Cardiac fibroblast (primary cell): ENCODE measurements at regions not wholly inside any gene's neighbourhood (a gene's known extent, or its start where the extent isn't known, plus 50 kb on each side); places are given as distances from the start of the nearest gene placed in this dataset.

ENCODE experiments used
- DNase-seq, 2 donors: peaks; one replicate each; pipeline versions ENCODE4 v3.0.0 to v3.0.0-alpha.2; 2010; ENCODE audit warnings: low read depth in 2 of 2
- H3K4me3 ChIP-seq, 2 donors: replicated peaks in 1 of 2; 1 replicate in 1 of 2; 2 replicates in 1 of 2; pipeline ENCODE4 v1.5.1; 2011; ENCODE audit warnings: low read depth in 2 of 2, low read length in 2 of 2, mild to moderate bottlenecking in 2 of 2, moderate library complexity in 1 of 2
- CTCF ChIP-seq: IDR thresholded peaks from one replicate; pipeline ENCODE4 v1.5.1; 2011; ENCODE audit warnings: low read depth, mild to moderate bottlenecking, low read length, inconsistent platforms

GRCh38 chr20:24050119-24050518, 61.5 kb upstream of the GGTLC1 start:
- no peak for DNase-seq
- no peak overlapping the region for H3K4me3 ChIP-seq
- no peak for TF ChIP-seq CTCF

GRCh38 chr20:24049081-24049480, 60.5 kb upstream of the GGTLC1 start:
- no peak overlapping the region for H3K4me3 ChIP-seq
- DNase-seq, result no peak
- no peak for TF ChIP-seq CTCF

GRCh38 chr20:24048024-24048611, 59.5 kb upstream of the GGTLC1 start:
- no peak overlapping the region for H3K4me3 ChIP-seq
- DNase-seq, result no peak
- TF ChIP-seq CTCF, result no peak

- no peak for TF ChIP-seq CTCF
These were observed 58.3 kb upstream of the GGTLC1 start for GRCh38 chr20:24046888-24047287.

DNA sequence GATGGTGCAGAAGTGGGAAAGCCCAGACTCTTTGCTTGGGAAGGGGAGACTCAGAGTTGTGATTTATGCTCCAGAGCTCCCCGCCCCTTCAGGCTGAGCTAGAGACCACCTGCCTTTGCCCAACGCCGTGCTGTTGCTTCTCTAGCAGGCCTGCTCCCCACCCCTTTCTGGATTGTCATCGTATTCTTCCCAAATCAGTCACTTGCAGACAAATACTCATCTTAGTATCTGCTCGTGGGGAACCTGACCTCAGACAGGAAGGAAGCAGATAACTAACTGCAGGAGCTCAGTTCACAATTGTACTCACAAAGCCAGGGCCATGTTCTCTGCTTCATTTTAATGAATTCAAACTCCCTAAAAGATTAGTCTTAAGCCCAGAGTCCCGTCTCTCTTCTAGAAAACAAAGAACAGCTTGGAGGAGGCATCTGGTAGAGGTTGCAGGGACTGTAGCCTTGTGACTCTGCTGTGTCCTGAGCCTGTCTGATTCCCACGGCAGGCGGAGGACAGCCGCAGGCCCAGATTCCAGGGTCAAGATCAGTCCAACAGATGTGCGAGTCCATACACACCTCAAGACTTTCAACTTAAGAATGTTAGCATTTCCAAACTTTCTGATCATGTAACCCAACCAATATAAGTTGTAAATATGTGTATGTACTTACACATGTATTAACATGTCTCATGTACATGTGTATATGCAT, 57.2 kb upstream of the GGTLC1 start:
- no peak for DNase-seq
- no peak for TF ChIP-seq CTCF
- no peak overlapping the region for H3K4me3 ChIP-seq

More at GRCh38 chr20:24046888-24047287, 58.3 kb upstream of the GGTLC1 start:
- DNase-seq, result peak; percentile 5 to 25
- no peak overlapping the region for H3K4me3 ChIP-seq

GRCh38 chr20:24043294-24043693, 54.7 kb upstream of the GGTLC1 start:
- DNase-seq, result no peak
- H3K4me3 ChIP-seq, result no peak overlapping the region
- TF ChIP-seq CTCF, result no peak
